HEK293 (cell line): ENCODE measurements at regions not wholly inside any gene's neighbourhood (a gene's known extent, or its start where the extent isn't known, plus 50 kb on each side); places are given as distances from the start of the nearest gene placed in this dataset.

Source experiments
- CTCF ChIA-PET: fragments of 350-600 bp; formaldehyde crosslinking; extraction: SDS; loops from one replicate; lab custom pipeline; 2021; ENCODE audit warnings: antibody characterized with exemption; lab: Yijun Ruan, JAX
- POLR2A ChIA-PET: fragments of 300-600 bp; formaldehyde crosslinking; extraction: SDS; loops from one replicate; lab custom pipeline; 2020; ENCODE audit warnings: antibody characterized with exemption, inconsistent platforms; lab: Yijun Ruan, JAX
- H3K27ac ChIP-seq: fragments of 200-500 bp; sonication (Bioruptor generic); 2 replicates; pipeline ENCODE4 v1.5.1; 2014; ENCODE audit warnings: low read depth, low read length, control low read depth, inconsistent platforms; ENCODE audit errors: extremely low read depth
- H3K36me3 ChIP-seq, 2 experiments: fragments of 200-500 bp in 1 of 2; sonication (Bioruptor generic) in 1 of 2; 1 replicate in 1 of 2; 2 replicates in 1 of 2; pipeline ENCODE4 v1.5.1; 2014 to 2017; ENCODE audit warnings: inconsistent platforms in 2 of 2, low read length in 2 of 2; ENCODE audit not compliant: control insufficient read depth in 2 of 2, insufficient read depth in 1 of 2
- H3K4me1 ChIP-seq: fragments of 200-500 bp; sonication (Bioruptor generic); 2 replicates; pipeline ENCODE4 v1.5.1; 2014; ENCODE audit warnings: mild to moderate bottlenecking, low read length, inconsistent platforms; ENCODE audit not compliant: control insufficient read depth, insufficient read depth
- H3K4me3 ChIP-seq: 2 replicates; pipeline ENCODE4 v1.5.1; 2011; ENCODE audit warnings: low read depth, mild to moderate bottlenecking, control low read depth, low read length, moderate library complexity
- H3K9me3 ChIP-seq: fragments of 200-500 bp; sonication (Bioruptor generic); 2 replicates; pipeline ENCODE4 v1.5.1; 2014; ENCODE audit warnings: low read depth, low read length, inconsistent platforms; ENCODE audit not compliant: control insufficient read depth, insufficient read depth
- KLF9 ChIP-seq: fragments of 450-650 bp; formaldehyde crosslinking; IDR thresholded peaks from 2 replicates; pipeline ENCODE4 v1.5.1; 2016; ENCODE audit warnings: missing biosample characterization, missing genetic modification characterization, low read depth
- MEIS1 ChIP-seq: sonication (generic); formaldehyde crosslinking; IDR thresholded peaks from 2 replicates; pipeline ENCODE4 v1.8.1; 2022; ENCODE audit warnings: missing genetic modification reagents, mild to moderate bottlenecking, borderline replicate concordance
- OSR2 ChIP-seq: fragments of 450-650 bp; formaldehyde crosslinking; IDR thresholded peaks from 2 replicates; pipeline ENCODE4 v1.5.1; 2016; ENCODE audit warnings: missing biosample characterization, missing genetic modification characterization
- TCF7L2 ChIP-seq: IDR thresholded peaks from 2 replicates; pipeline ENCODE4 v1.6.1; 2011; ENCODE audit warnings: low read depth, mild to moderate bottlenecking, inconsistent platforms, low read length, moderate library complexity, borderline replicate concordance
- ZBTB20 ChIP-seq: fragments of 450-650 bp; formaldehyde crosslinking; IDR thresholded peaks from 2 replicates; pipeline ENCODE4 v1.5.1; 2016; ENCODE audit warnings: missing biosample characterization, missing genetic modification characterization
- ZBTB8A ChIP-seq: fragments of 450-650 bp; formaldehyde crosslinking; IDR thresholded peaks from 2 replicates; pipeline ENCODE4 v1.5.1; 2016; ENCODE audit warnings: missing biosample characterization, missing genetic modification characterization
- ZIC2 ChIP-seq: fragments of 450-650 bp; formaldehyde crosslinking; IDR thresholded peaks from 2 replicates; pipeline ENCODE4 v1.5.1; 2016; ENCODE audit warnings: missing biosample characterization, missing genetic modification characterization
- ZNF169 ChIP-seq: fragments of 450-650 bp; formaldehyde crosslinking; IDR thresholded peaks from 2 replicates; pipeline ENCODE4 v1.5.1; 2016; ENCODE audit warnings: missing biosample characterization, missing genetic modification characterization
- ZNF202 ChIP-seq: fragments of 450-650 bp; formaldehyde crosslinking; IDR thresholded peaks from 2 replicates; pipeline ENCODE4 v1.5.1; 2016; ENCODE audit warnings: missing biosample characterization, missing genetic modification characterization, borderline replicate concordance
- ZNF221 ChIP-seq: fragments of 450-650 bp; formaldehyde crosslinking; IDR thresholded peaks from 2 replicates; pipeline ENCODE4 v1.5.1; 2017; ENCODE audit warnings: missing biosample characterization, missing genetic modification characterization, borderline replicate concordance
- ZNF404 ChIP-seq: fragments of 450-650 bp; formaldehyde crosslinking; IDR thresholded peaks from 2 replicates; pipeline ENCODE4 v1.5.1; 2017; ENCODE audit warnings: missing biosample characterization, missing genetic modification characterization
- ZNF558 ChIP-seq: fragments of 450-650 bp; formaldehyde crosslinking; IDR thresholded peaks from 2 replicates; pipeline ENCODE4 v1.5.1; 2016; ENCODE audit warnings: missing biosample characterization, missing genetic modification characterization
- ZNF585B ChIP-seq: fragments of 450-650 bp; formaldehyde crosslinking; IDR thresholded peaks from 2 replicates; pipeline ENCODE4 v1.5.1; 2016; ENCODE audit warnings: missing biosample characterization, missing genetic modification characterization
- ZSCAN23 ChIP-seq: fragments of 450-650 bp; formaldehyde crosslinking; IDR thresholded peaks from 2 replicates; pipeline ENCODE4 v1.5.1; 2016; ENCODE audit warnings: missing biosample characterization, missing genetic modification characterization
- TF ChIP-seq, protein P1 (sequence below): fragments of 450-650 bp; formaldehyde crosslinking; IDR thresholded peaks from 2 replicates; pipeline ENCODE4 v1.5.0; 2017; ENCODE audit warnings: missing biosample characterization, missing genetic modification characterization, borderline replicate concordance
- TF ChIP-seq, protein P2 (sequence below): fragments of 450-650 bp; formaldehyde crosslinking; IDR thresholded peaks from 2 replicates; pipeline ENCODE4 v1.5.1; 2016; ENCODE audit warnings: missing biosample characterization, missing genetic modification characterization
- TF ChIP-seq, protein P3 (sequence below): fragments of 450-650 bp; formaldehyde crosslinking; IDR thresholded peaks from 2 replicates; pipeline ENCODE4 v1.5.1; 2016; ENCODE audit warnings: missing biosample characterization, missing genetic modification characterization
- TF ChIP-seq, protein P4 (sequence below): fragments of 450-650 bp; formaldehyde crosslinking; IDR thresholded peaks from 2 replicates; pipeline ENCODE4 v1.5.1; 2016; ENCODE audit warnings: missing biosample characterization, missing genetic modification characterization
- TF ChIP-seq, protein P5 (sequence below): fragments of 450-650 bp; formaldehyde crosslinking; IDR thresholded peaks from 2 replicates; pipeline ENCODE4 v1.5.1; 2016; ENCODE audit warnings: missing biosample characterization, missing genetic modification characterization

DNA sequence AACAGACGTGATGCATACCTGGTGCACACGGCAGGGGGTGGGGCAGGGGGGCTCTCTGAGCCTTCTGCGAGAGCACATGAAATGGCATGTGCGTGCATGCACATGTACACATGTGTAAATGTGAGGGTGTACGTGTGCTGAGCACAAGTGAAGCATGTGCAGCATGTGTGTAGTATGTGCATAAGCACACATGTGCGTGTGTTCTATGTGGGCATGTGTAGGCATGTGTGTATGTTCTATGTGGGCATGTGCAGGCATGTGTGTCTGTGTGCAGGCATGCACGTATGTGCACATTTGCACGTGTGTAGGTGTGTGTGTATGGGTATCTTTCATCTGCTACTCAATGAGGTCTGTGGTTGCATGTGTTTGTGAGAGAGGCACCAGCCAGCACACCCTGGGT is 371.2 kb downstream of the CTTN start:
- no peaks in the 10 kb centered on the region for H3K4me1 ChIP-seq
- ChIA-PET CTCF (interaction anchor here (0.6 kb wide), 1 partner anchor 659 kb away, joined by 3 read pairs; no protein-coding TSS in a partner anchor), POLR2A (no interaction called here)
- no peaks in the 10 kb centered on the region for H3K36me3 ChIP-seq
- no peaks in the 10 kb centered on the region for H3K9me3 ChIP-seq
- H3K27ac ChIP-seq, result no peak overlapping the region
- TF ChIP-seq KLF9 (no peak), ZNF558 (no peak), TCF7L2 (no peak), ZNF221 (tag by site-specific recombination) (no peak), ZNF404 (tag by site-specific recombination) (no peak), OSR2 (no peak), ZBTB20 (tag by site-specific recombination) (no peak), ZNF585B (tag by site-specific recombination) (no peak), MEIS1 (no peak), ZSCAN23 (tag by site-specific recombination) (no peak), ZIC2 (tag by site-specific recombination) (no peak), ZNF202 (no peak), ZNF169 (tag by site-specific recombination) (no peak), ZBTB8A (tag by site-specific recombination) (no peak)
- TF ChIP-seq, protein P1, sequence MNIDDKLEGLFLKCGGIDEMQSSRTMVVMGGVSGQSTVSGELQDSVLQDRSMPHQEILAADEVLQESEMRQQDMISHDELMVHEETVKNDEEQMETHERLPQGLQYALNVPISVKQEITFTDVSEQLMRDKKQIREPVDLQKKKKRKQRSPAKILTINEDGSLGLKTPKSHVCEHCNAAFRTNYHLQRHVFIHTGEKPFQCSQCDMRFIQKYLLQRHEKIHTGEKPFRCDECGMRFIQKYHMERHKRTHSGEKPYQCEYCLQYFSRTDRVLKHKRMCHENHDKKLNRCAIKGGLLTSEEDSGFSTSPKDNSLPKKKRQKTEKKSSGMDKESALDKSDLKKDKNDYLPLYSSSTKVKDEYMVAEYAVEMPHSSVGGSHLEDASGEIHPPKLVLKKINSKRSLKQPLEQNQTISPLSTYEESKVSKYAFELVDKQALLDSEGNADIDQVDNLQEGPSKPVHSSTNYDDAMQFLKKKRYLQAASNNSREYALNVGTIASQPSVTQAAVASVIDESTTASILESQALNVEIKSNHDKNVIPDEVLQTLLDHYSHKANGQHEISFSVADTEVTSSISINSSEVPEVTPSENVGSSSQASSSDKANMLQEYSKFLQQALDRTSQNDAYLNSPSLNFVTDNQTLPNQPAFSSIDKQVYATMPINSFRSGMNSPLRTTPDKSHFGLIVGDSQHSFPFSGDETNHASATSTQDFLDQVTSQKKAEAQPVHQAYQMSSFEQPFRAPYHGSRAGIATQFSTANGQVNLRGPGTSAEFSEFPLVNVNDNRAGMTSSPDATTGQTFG (tag by site-specific recombination), result no peak
- TF ChIP-seq, protein P2, sequence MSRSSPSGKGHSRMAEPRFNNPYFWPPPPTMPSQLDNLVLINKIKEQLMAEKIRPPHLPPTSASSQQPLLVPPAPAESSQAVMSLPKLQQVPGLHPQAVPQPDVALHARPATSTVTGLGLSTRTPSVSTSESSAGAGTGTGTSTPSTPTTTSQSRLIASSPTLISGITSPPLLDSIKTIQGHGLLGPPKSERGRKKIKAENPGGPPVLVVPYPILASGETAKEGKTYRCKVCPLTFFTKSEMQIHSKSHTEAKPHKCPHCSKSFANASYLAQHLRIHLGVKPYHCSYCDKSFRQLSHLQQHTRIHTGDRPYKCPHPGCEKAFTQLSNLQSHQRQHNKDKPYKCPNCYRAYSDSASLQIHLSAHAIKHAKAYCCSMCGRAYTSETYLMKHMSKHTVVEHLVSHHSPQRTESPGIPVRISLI, result no peak
- TF ChIP-seq, protein P3, sequence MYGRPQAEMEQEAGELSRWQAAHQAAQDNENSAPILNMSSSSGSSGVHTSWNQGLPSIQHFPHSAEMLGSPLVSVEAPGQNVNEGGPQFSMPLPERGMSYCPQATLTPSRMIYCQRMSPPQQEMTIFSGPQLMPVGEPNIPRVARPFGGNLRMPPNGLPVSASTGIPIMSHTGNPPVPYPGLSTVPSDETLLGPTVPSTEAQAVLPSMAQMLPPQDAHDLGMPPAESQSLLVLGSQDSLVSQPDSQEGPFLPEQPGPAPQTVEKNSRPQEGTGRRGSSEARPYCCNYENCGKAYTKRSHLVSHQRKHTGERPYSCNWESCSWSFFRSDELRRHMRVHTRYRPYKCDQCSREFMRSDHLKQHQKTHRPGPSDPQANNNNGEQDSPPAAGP, result no peak
- TF ChIP-seq, protein P4, sequence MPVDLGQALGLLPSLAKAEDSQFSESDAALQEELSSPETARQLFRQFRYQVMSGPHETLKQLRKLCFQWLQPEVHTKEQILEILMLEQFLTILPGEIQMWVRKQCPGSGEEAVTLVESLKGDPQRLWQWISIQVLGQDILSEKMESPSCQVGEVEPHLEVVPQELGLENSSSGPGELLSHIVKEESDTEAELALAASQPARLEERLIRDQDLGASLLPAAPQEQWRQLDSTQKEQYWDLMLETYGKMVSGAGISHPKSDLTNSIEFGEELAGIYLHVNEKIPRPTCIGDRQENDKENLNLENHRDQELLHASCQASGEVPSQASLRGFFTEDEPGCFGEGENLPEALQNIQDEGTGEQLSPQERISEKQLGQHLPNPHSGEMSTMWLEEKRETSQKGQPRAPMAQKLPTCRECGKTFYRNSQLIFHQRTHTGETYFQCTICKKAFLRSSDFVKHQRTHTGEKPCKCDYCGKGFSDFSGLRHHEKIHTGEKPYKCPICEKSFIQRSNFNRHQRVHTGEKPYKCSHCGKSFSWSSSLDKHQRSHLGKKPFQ (tag by site-specific recombination), result no peak
- TF ChIP-seq, protein P5, sequence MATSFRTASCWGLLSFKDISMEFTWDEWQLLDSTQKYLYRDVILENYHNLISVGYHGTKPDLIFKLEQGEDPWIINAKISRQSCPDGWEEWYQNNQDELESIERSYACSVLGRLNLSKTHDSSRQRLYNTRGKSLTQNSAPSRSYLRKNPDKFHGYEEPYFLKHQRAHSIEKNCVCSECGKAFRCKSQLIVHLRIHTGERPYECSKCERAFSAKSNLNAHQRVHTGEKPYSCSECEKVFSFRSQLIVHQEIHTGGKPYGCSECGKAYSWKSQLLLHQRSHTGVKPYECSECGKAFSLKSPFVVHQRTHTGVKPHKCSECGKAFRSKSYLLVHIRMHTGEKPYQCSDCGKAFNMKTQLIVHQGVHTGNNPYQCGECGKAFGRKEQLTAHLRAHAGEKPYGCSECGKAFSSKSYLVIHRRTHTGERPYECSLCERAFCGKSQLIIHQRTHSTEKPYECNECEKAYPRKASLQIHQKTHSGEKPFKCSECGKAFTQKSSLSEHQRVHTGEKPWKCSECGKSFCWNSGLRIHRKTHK (tag by site-specific recombination), result no peak
- no peak overlapping the region for H3K4me3 ChIP-seq
